GM12891 (cell line): ENCODE measurements at regions not wholly inside any gene's neighbourhood (a gene's known extent, or its start where the extent isn't known, plus 50 kb on each side); places are given as distances from the start of the nearest gene placed in this dataset.

Source experiments
- PAX5 ChIP-seq: IDR thresholded peaks from 2 replicates; pipeline ENCODE4 v1.6.1; 2011; ENCODE audit warnings: low read length, moderate library complexity, mild to moderate bottlenecking; ENCODE audit not compliant: insufficient read depth, severe bottlenecking
- POLR2A ChIP-seq: IDR thresholded peaks from 2 replicates; pipeline ENCODE4 v1.6.1; 2011; ENCODE audit warnings: low read depth, low read length, control low read depth
- POLR2AphosphoS5 ChIP-seq: IDR thresholded peaks from 2 replicates; pipeline ENCODE4 v1.6.1; 2011; ENCODE audit warnings: low read depth, low read length, control low read depth
- SPI1 ChIP-seq: IDR thresholded peaks from 2 replicates; pipeline ENCODE4 v1.6.1; 2011; ENCODE audit warnings: low read depth, low read length, control low read depth
- TAF1 ChIP-seq: IDR thresholded peaks from 2 replicates; pipeline ENCODE4 v1.6.1; 2011; ENCODE audit warnings: low read depth, low read length, control low read depth

DNA sequence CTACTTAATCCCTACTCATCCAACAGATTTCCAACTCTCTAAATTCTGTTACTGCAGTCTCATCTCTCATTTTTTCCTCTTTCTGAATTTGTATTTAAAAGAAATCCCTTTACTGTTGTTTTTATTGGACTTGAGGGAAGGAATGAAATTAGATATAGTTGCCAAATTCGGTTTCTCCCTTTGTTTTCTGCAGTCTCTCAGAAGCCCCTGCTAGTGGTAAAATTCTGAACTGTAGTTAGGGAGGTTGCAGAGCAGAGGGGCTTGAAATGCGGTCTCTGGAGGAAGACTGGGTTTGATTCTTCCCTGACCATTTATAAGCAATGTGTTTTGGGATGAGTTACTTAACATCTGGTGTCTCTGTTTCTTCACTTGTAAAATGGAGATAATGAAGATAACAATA, 106.3 kb upstream of the TBX18 start:
- TF ChIP-seq POLR2A (no peak), POLR2AphosphoS5 (no peak), SPI1 (no peak), TAF1 (no peak), PAX5 (no peak)
